ENCODE measurements at regions not wholly inside any gene's neighbourhood (a gene's known extent, or its start where the extent isn't known, plus 50 kb on each side); places are given as distances from the start of the nearest gene placed in this dataset.
"Not testable (repeated sequence)": the region's sequence is repeated elsewhere in the genome, so short reads cannot be mapped to it uniquely, and the experiment has no call there.

GRCh38 chr4:158356301-158356700 lies 146.0 kb downstream of the TMEM144 start:
- no peak overlapping the region for H2BK15ac ChIP-seq (ENCODE audit: low read depth, low read length)
- no peaks in the 10 kb centered on the region for H3K9me3 ChIP-seq (ENCODE audit: control insufficient read depth, low read depth, low read length)
- no peaks in the 10 kb centered on the region for H3K79me1 ChIP-seq (ENCODE audit: insufficient read depth, low read depth, low read length, poor library complexity, severe bottlenecking)
- no peak overlapping the region for H3K18ac ChIP-seq (ENCODE audit: insufficient read length, low read depth, low read length)
- H3T11ph ChIP-seq (ENCODE audit: low read length): no peak overlapping the region
- no peaks in the 10 kb centered on the region for H3K79me2 ChIP-seq (ENCODE audit: insufficient read depth, low read length)
- H3K4me3 Mint-ChIP-seq: no peak overlapping the region
- no peak overlapping the region for H4K5ac ChIP-seq (ENCODE audit: insufficient read length, low read depth, low read length)
- no peak overlapping the region for H3K27ac ChIP-seq (ENCODE audit: insufficient read length, low read depth, low read length)
- peak overlapping the region; percentile 23 for H2AFZ ChIP-seq (ENCODE audit: low read length)
- no peaks in the 10 kb centered on the region for H3K27me3 Mint-ChIP-seq (ENCODE audit: low read depth)
- H4K91ac ChIP-seq (ENCODE audit: insufficient read length, low read depth, low read length): no peak overlapping the region
- no peak overlapping the region for H3K14ac ChIP-seq (ENCODE audit: insufficient read depth, low read length)
- H3K27me3 ChIP-seq (ENCODE audit: insufficient read depth, low read length): no peaks in the 10 kb centered on the region
- no peak overlapping the region for H3K56ac ChIP-seq (ENCODE audit: insufficient read length, low read depth, low read length)
- no peak overlapping the region for H3K9ac ChIP-seq (ENCODE audit: extremely low read depth, insufficient read length, low read length)
- no peaks in the 10 kb centered on the region for H3K23me2 ChIP-seq (ENCODE audit: insufficient read length, low read depth, low read length, poor library complexity, severe bottlenecking)
- H4K20me1 ChIP-seq (ENCODE audit: control insufficient read depth, insufficient read depth, insufficient read length): no peaks in the 10 kb centered on the region
- H2BK120ac ChIP-seq (ENCODE audit: low read depth, low read length, poor library complexity, severe bottlenecking): no peak overlapping the region
- TF ChIP-seq CTCF (conservative IDR thresholded peaks at IDR 0.05): no peak
- peaks cover 6 to 7% of the 10 kb centered on the region in 2 experiments; a peak in 2 of 5 replicates for H3K9me3 Mint-ChIP-seq
- H4K8ac ChIP-seq (replicated peaks; ENCODE audit: insufficient read length, low read depth, low read length): no peak overlapping the region
- H2BK12ac ChIP-seq (ENCODE audit: insufficient read length, low read depth, low read length): no peak overlapping the region
- H3K4me1 ChIP-seq (ENCODE audit: insufficient read depth, low read length): no peaks in the 10 kb centered on the region
- no peak overlapping the region for H2BK20ac ChIP-seq (ENCODE audit: low read depth, low read length, poor library complexity, severe bottlenecking)
- H3K23ac ChIP-seq (ENCODE audit: insufficient read length, low read depth, low read length): no peak overlapping the region
- no peaks in the 10 kb centered on the region; a peak in 1 of 7 replicates for H3K36me3 Mint-ChIP-seq (ENCODE audit: insufficient read depth in 1 of 3, low read depth in 3 of 3)
- WGBS (ENCODE audit: extremely low coverage, insufficient read length, low lambda C conversion rate): no CpG with 5 or more reads among the region's 8 CpGs
- no peak overlapping the region for H3K4me2 ChIP-seq (ENCODE audit: insufficient read depth, insufficient read length, low read length)
- no peak overlapping the region for H3K4ac ChIP-seq (ENCODE audit: low read depth, low read length)
- no peaks in the 10 kb centered on the region; a peak in 1 of 4 replicates for H3K4me1 Mint-ChIP-seq
- H2BK5ac ChIP-seq (ENCODE audit: insufficient read length, low read length): no peak overlapping the region
- no peak overlapping the region for H2AK5ac ChIP-seq (ENCODE audit: insufficient read length, low read length)
- DNase-seq: no peak
- no peak overlapping the region for H3K27ac Mint-ChIP-seq

- not testable (repeated sequence) for H2BK12ac ChIP-seq (ENCODE audit: insufficient read length, low read depth, low read length); H2AFZ ChIP-seq (ENCODE audit: low read length); H2BK20ac ChIP-seq (ENCODE audit: low read depth, low read length, poor library complexity, severe bottlenecking); H4K8ac ChIP-seq (replicated peaks; ENCODE audit: insufficient read length, low read depth, low read length); DNase-seq; H3K18ac ChIP-seq (ENCODE audit: insufficient read length, low read depth, low read length); H3K79me1 ChIP-seq (ENCODE audit: insufficient read depth, low read depth, low read length, poor library complexity, severe bottlenecking); H3K27ac ChIP-seq (ENCODE audit: insufficient read length, low read depth, low read length); H3K9ac ChIP-seq (ENCODE audit: extremely low read depth, insufficient read length, low read length); H3K56ac ChIP-seq (ENCODE audit: insufficient read length, low read depth, low read length); H3K9me3 ChIP-seq (ENCODE audit: control insufficient read depth, low read depth, low read length); H3K4ac ChIP-seq (ENCODE audit: low read depth, low read length); H3K27me3 ChIP-seq (ENCODE audit: insufficient read depth, low read length); H4K91ac ChIP-seq (ENCODE audit: insufficient read length, low read depth, low read length); H4K5ac ChIP-seq (ENCODE audit: insufficient read length, low read depth, low read length); H3K4me2 ChIP-seq (ENCODE audit: insufficient read depth, insufficient read length, low read length); H3K23ac ChIP-seq (ENCODE audit: insufficient read length, low read depth, low read length); H2BK5ac ChIP-seq (ENCODE audit: insufficient read length, low read length); H3K14ac ChIP-seq (ENCODE audit: insufficient read depth, low read length); H3K4me1 Mint-ChIP-seq; H3K4me3 Mint-ChIP-seq; H2BK15ac ChIP-seq (ENCODE audit: low read depth, low read length); H3K23me2 ChIP-seq (ENCODE audit: insufficient read length, low read depth, low read length, poor library complexity, severe bottlenecking); H2AK5ac ChIP-seq (ENCODE audit: insufficient read length, low read length); H3K27me3 Mint-ChIP-seq (ENCODE audit: low read depth); H3K27ac Mint-ChIP-seq; H3K4me1 ChIP-seq (ENCODE audit: insufficient read depth, low read length); H3K79me2 ChIP-seq (ENCODE audit: insufficient read depth, low read length); H2BK120ac ChIP-seq (ENCODE audit: low read depth, low read length, poor library complexity, severe bottlenecking); H3T11ph ChIP-seq (ENCODE audit: low read length); H4K20me1 ChIP-seq (ENCODE audit: control insufficient read depth, insufficient read depth, insufficient read length)
- H3K36me3 Mint-ChIP-seq (ENCODE audit: insufficient read depth in 1 of 3, low read depth in 3 of 3): peaks cover 19 to 33% (median 20%) of the 10 kb centered on the region in 3 experiments
- WGBS (ENCODE audit: extremely low coverage, insufficient read length, low lambda C conversion rate): no CpG with 5 or more reads among the region's 9 CpGs
- H3K9me3 Mint-ChIP-seq: peaks cover 38 to 40% of the 10 kb centered on the region in 2 experiments
Measured at GRCh38 chr4:158367932-158368441, 153.7 kb upstream of the RXFP1 start.

All from H9 (cell line).